HG03469 (cell line): ENCODE measurements at regions not wholly inside any gene's neighbourhood (a gene's known extent, or its start where the extent isn't known, plus 50 kb on each side); places are given as distances from the start of the nearest gene placed in this dataset.
"Not testable (repeated sequence)": the region's sequence is repeated elsewhere in the genome, so short reads cannot be mapped to it uniquely, and the experiment has no call there.

Experiments
- ATAC-seq: cut with Tn5 transposase; IDR thresholded peaks from one replicate; pipeline ENCODE4 v1.9.1; 2021; ENCODE audit warnings: mild to moderate bottlenecking, moderate library complexity, moderate number of reproducible peaks; ENCODE audit not compliant: unreplicated experiment

GRCh38 chr10:65052111-65052510 is 1530.9 kb downstream of the REEP3 start:
- ATAC-seq: not testable (repeated sequence)

GRCh38 chr10:65053397-65053796 is 1532.2 kb downstream of the REEP3 start:
- ATAC-seq: not testable (repeated sequence)

GRCh38 chr10:65053831-65054351 is 1532.7 kb downstream of the REEP3 start:
- ATAC-seq: not testable (repeated sequence)

GRCh38 chr10:65054701-65055100 is 1533.5 kb downstream of the REEP3 start:
- not testable (repeated sequence) for ATAC-seq

- ATAC-seq: no peak
Measured at GRCh38 chr10:65065278-65065677, 1544.1 kb downstream of the REEP3 start.

- no peak for ATAC-seq
Measured at GRCh38 chr10:65083222-65083621, 1562.0 kb downstream of the REEP3 start.

GRCh38 chr10:65090991-65091390 is 1569.8 kb downstream of the REEP3 start:
- ATAC-seq: no peak

GRCh38 chr10:65100146-65100545 is 1578.9 kb downstream of the REEP3 start:
- ATAC-seq: no peak

- ATAC-seq: not testable (repeated sequence)
Measured at GRCh38 chr10:65100881-65101280, 1579.7 kb downstream of the REEP3 start.

GRCh38 chr10:65110009-65110408 is 1588.8 kb downstream of the REEP3 start:
- ATAC-seq: no peak

- not testable (repeated sequence) for ATAC-seq
Measured at GRCh38 chr10:65111059-65111458, 1589.9 kb downstream of the REEP3 start.

GRCh38 chr10:65112573-65112972 is 1591.4 kb downstream of the REEP3 start:
- ATAC-seq: no peak

- no peak for ATAC-seq
Measured at GRCh38 chr10:65123120-65123519, 1601.9 kb downstream of the REEP3 start.

GRCh38 chr10:65125212-65125611 is 1604.0 kb downstream of the REEP3 start:
- no peak for ATAC-seq

- ATAC-seq: no peak
Measured at GRCh38 chr10:65126288-65126687, 1605.1 kb downstream of the REEP3 start.

GRCh38 chr10:65128277-65128676 is 1607.1 kb downstream of the REEP3 start:
- ATAC-seq: no peak

GRCh38 chr10:65130162-65130758 is 1609.1 kb downstream of the REEP3 start:
- no peak for ATAC-seq

- ATAC-seq: no peak
Measured at GRCh38 chr10:65133652-65134051, 1612.5 kb downstream of the REEP3 start.

GRCh38 chr10:65135508-65135907 is 1614.3 kb downstream of the REEP3 start:
- no peak for ATAC-seq

GRCh38 chr10:65142641-65143435 is 1621.6 kb downstream of the REEP3 start:
- no peak for ATAC-seq

- no peak for ATAC-seq
Measured at GRCh38 chr10:65143723-65144122, 1622.5 kb downstream of the REEP3 start.

GRCh38 chr10:65149878-65150277 is 1628.7 kb downstream of the REEP3 start:
- no peak for ATAC-seq
